PC-9 (cell line): ENCODE measurements at regions not wholly inside any gene's neighbourhood (a gene's known extent, or its start where the extent isn't known, plus 50 kb on each side); places are given as distances from the start of the nearest gene placed in this dataset.
A peak's percentile ranks its signal among the peaks of the same experiment; 100 is the strongest.

Experiments
- BruUV-seq: library from RNA; stranded (reverse); fragments of 400-500 nt; replicated peaks from 2 replicates; lab custom pipeline; 2021; lab: Mats Ljungman, UMichigan
- CTCF ChIA-PET: fragments of 300-600 bp; sonication (Branson Sonifier 250); formaldehyde crosslinking; loops from one replicate; lab custom pipeline; 2022; ENCODE audit warnings: antibody characterized with exemption; lab: Charles Lee
- POLR2A ChIA-PET: fragments of 300-600 bp; sonication (Branson Sonifier 250); formaldehyde crosslinking; loops from one replicate; lab custom pipeline; 2022; ENCODE audit warnings: antibody characterized with exemption; ENCODE audit not compliant: unreplicated experiment; lab: Charles Lee
- DNase-seq, 2 experiments: peaks; one replicate each; pipeline versions ENCODE4 v3.0.0 to v3.0.0-alpha.2; 2015 to 2022; ENCODE audit warnings: mixed read lengths in 1 of 2
- H2AFZ ChIP-seq: fragments of 200-600 bp; sonication (generic); 2 replicates; pipeline ENCODE4 v1.8.1; 2017; ENCODE audit warnings: antibody characterized with exemption
- H3F3A ChIP-seq: fragments of 200-600 bp; sonication (generic); 2 replicates; pipeline ENCODE4 v1.8.1; 2017; ENCODE audit warnings: antibody characterized with exemption, mild to moderate bottlenecking, low read depth; ENCODE audit not compliant: insufficient read depth
- H3K27ac ChIP-seq: fragments of 200-600 bp; sonication (generic); 2 replicates; pipeline ENCODE4 v1.6.1; 2016; ENCODE audit warnings: mixed run types
- H3K27me3 ChIP-seq: fragments of 200-600 bp; sonication (generic); 2 replicates; pipeline ENCODE4 v1.6.1; 2016; ENCODE audit warnings: low read depth, mixed run types; ENCODE audit not compliant: insufficient read depth
- H3K36me3 ChIP-seq: fragments of 200-600 bp; sonication (generic); 2 replicates; pipeline ENCODE4 v1.6.1; 2016; ENCODE audit warnings: low read depth, mixed run types
- H3K4me1 ChIP-seq: fragments of 200-600 bp; sonication (generic); replicated peaks from 2 replicates; pipeline ENCODE4 v1.6.1; 2016; ENCODE audit warnings: mixed run types; ENCODE audit not compliant: insufficient read depth
- H3K4me2 ChIP-seq: fragments of 200-600 bp; sonication (generic); 2 replicates; pipeline ENCODE4 v1.6.1; 2017; ENCODE audit warnings: mixed run types
- H3K4me3 ChIP-seq: fragments of 200-600 bp; sonication (generic); 2 replicates; pipeline ENCODE4 v1.6.1; 2016; ENCODE audit warnings: mixed run types
- H3K79me2 ChIP-seq: fragments of 200-600 bp; sonication (generic); 2 replicates; pipeline ENCODE4 v1.6.1; 2017; ENCODE audit warnings: low read depth, mixed run types
- H3K9me2 ChIP-seq: fragments of 200-600 bp; sonication (generic); 2 replicates; pipeline ENCODE4 v1.8.1; 2017; ENCODE audit warnings: mild to moderate bottlenecking; ENCODE audit not compliant: insufficient read depth
- H3K9me3 ChIP-seq: fragments of 200-600 bp; sonication (generic); 2 replicates; pipeline ENCODE4 v1.8.1; 2016; ENCODE audit warnings: low read depth; ENCODE audit not compliant: insufficient read depth
- H4K20me1 ChIP-seq: fragments of 200-600 bp; sonication (generic); 2 replicates; pipeline ENCODE4 v1.8.1; 2017; ENCODE audit not compliant: insufficient read depth
- CTCF ChIP-seq: fragments of 200-600 bp; sonication (generic); conservative IDR thresholded peaks from 2 replicates; pipeline ENCODE4 v1.6.1; 2017; ENCODE audit warnings: mixed run types, antibody characterized with exemption, mild to moderate bottlenecking, moderate library complexity
- EZH2 ChIP-seq: fragments of 200-600 bp; sonication (generic); IDR thresholded peaks from 2 replicates; pipeline ENCODE4 v1.8.0; 2017; ENCODE audit warnings: antibody characterized with exemption, low read depth
- intact Hi-C: fragments of 100-400 bp; cut with micrococcal nuclease; formaldehyde crosslinking; loops from one replicate; pipeline ENCODE4 v1.10.0; 2022; ENCODE audit not compliant: unreplicated experiment

DNA sequence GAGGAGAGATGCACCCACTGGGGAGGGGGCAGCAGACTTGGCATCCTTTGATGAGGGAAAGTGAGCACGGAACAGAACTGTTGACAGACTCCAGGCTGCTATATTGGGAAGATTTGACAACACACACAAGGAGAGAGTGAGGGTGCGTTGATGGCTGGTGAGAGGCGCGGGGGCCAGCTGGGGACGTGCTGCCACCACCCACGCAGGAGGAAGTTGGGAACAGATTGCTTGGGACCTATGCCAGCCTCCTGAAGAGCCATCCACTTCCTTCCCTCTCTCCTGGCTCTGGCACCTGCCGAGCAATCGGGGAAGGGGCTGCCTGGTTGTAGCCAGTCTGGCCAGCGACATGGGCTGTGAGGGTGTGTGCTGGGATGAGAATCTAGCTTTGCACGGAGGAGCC lies 223.7 kb upstream of the CSF3R start:
- H3K79me2 ChIP-seq, result no peaks in the 10 kb centered on the region
- H3K4me3 ChIP-seq, result no peak overlapping the region
- no peak for DNase-seq
- H3K36me3 ChIP-seq, result no peaks in the 10 kb centered on the region
- no peaks in the 10 kb centered on the region for H3K9me2 ChIP-seq
- H2AFZ ChIP-seq, result no peak overlapping the region
- H3F3A ChIP-seq, result no peaks in the 10 kb centered on the region
- H4K20me1 ChIP-seq, result no peaks in the 10 kb centered on the region
- BruUV-seq, result no TSS peak
- TF ChIP-seq EZH2 (no peak), CTCF (no peak)
- intact Hi-C loops, result no loop called here
- H3K9me3 ChIP-seq, result no peaks in the 10 kb centered on the region
- ChIA-PET POLR2A (no interaction called here), CTCF (no interaction called here)
- H3K27me3 ChIP-seq, result peaks cover 78% of the 10 kb centered on the region
- H3K4me2 ChIP-seq, result no peak overlapping the region
- H3K4me1 ChIP-seq, result peaks cover 17% of the 10 kb centered on the region; the same call in 1 of the 2 replicates
- H3K27ac ChIP-seq, result no peak overlapping the region

- intact Hi-C loops, result no loop called here
- H3F3A ChIP-seq, result no peaks in the 10 kb centered on the region
- H3K27ac ChIP-seq, result no peak overlapping the region
- peaks cover 17% of the 10 kb centered on the region; the same call in 1 of the 2 replicates for H3K4me1 ChIP-seq
- no peaks in the 10 kb centered on the region for H3K36me3 ChIP-seq
- no peak overlapping the region for H2AFZ ChIP-seq
- H3K9me2 ChIP-seq, result no peaks in the 10 kb centered on the region
- no peak overlapping the region for H3K4me3 ChIP-seq
- DNase-seq, result no peak
- no peak for TF ChIP-seq EZH2
- no peak; the same call in 1 of the 2 replicates for TF ChIP-seq CTCF
- ChIA-PET POLR2A (no interaction called here), CTCF (interaction anchor here (0.7 kb wide), 1 partner anchor 332 kb away, joined by 3 read pairs; no protein-coding TSS in a partner anchor)
- no TSS peak for BruUV-seq
- H3K79me2 ChIP-seq, result no peaks in the 10 kb centered on the region
- no peak overlapping the region for H3K4me2 ChIP-seq
- H4K20me1 ChIP-seq, result no peaks in the 10 kb centered on the region
- H3K9me3 ChIP-seq, result no peaks in the 10 kb centered on the region
- H3K27me3 ChIP-seq, result peaks cover 77% of the 10 kb centered on the region
These were observed 222.9 kb upstream of the CSF3R start for GRCh38 chr1:36705629-36706028.

- CTCF ChIA-PET, result no interaction called here
These were observed 221.0 kb upstream of the CSF3R start for GRCh38 chr1:36703526-36704208.

More at GRCh38 chr1:36703526-36704208, 221.0 kb upstream of the CSF3R start:
- H3K27ac ChIP-seq, result no peak overlapping the region
- H3K4me2 ChIP-seq, result 0 out of 2 replicates have a peak overlapping the region, but pooled peaks have one; percentile 4
- H3K9me2 ChIP-seq, result no peaks in the 10 kb centered on the region
- peak; percentile 53 to 68 for DNase-seq
- BruUV-seq, result no TSS peak
- H3K4me3 ChIP-seq, result no peak overlapping the region
- H3K27me3 ChIP-seq, result peaks cover 72% of the 10 kb centered on the region
- no peaks in the 10 kb centered on the region for H3K36me3 ChIP-seq
- no peaks in the 10 kb centered on the region for H4K20me1 ChIP-seq
- H3K79me2 ChIP-seq, result no peaks in the 10 kb centered on the region
- intact Hi-C loops, result loop anchor here (1.0 to 5.0 kb wide), 2 partner anchors 731 to 979 kb away; no protein-coding TSS in a partner anchor
- H3F3A ChIP-seq, result no peaks in the 10 kb centered on the region
- TF ChIP-seq CTCF, result peak; percentile 87
- no peak for TF ChIP-seq EZH2
- POLR2A ChIA-PET, result no interaction called here
- no peak overlapping the region for H2AFZ ChIP-seq
- H3K4me1 ChIP-seq, result peaks cover 17% of the 10 kb centered on the region; the same call in 1 of the 2 replicates
- H3K9me3 ChIP-seq, result no peaks in the 10 kb centered on the region
